COR-L47 (cell line): ENCODE measurements at regions not wholly inside any gene's neighbourhood (a gene's known extent, or its start where the extent isn't known, plus 50 kb on each side); places are given as distances from the start of the nearest gene placed in this dataset.

Source experiments
- DNase-seq: peaks from one replicate; lab custom pipeline; 2025; lab: John Stamatoyannopoulos, UW

DNA sequence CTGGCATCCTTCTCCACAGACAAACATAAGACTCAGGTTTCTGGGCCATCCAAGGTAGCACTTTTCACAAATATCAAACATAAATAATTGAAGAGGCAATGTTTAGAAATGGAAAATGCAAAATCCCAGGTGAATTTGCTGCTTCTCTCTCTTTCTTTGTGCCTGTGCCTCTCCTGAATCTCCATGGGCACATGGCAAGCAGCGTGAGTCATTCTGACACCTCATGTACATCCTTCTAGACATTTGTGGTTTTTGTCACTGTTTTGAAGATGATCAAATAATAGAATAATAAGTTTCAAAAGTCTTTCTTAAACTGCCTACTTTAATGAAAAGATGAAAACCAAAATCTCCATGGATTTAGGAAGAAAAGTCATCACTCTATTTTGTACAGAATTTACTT is 60.3 kb upstream of the RAB11FIP2 start:
- DNase-seq, result no peak

DNA sequence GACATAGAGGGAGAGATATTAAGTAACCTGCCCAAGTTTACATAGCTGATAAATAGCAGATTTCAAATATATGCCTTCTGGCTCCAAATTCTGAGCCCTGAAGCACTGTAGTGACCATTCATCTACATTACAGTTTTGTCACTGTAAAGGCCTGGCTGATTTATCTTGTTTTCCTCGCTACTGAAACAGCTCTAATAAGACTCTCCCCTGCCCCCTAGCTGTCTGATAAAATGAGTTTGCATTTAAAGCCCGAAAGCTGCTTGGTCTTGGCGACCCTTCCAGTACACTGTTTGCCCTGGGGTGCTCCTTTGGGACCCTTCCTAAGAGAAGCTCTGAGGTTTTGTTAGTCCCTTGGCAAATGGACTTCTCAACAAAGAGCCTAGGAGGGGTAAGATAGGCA is 59.7 kb upstream of the RAB11FIP2 start:
- DNase-seq, result no peak

DNA sequence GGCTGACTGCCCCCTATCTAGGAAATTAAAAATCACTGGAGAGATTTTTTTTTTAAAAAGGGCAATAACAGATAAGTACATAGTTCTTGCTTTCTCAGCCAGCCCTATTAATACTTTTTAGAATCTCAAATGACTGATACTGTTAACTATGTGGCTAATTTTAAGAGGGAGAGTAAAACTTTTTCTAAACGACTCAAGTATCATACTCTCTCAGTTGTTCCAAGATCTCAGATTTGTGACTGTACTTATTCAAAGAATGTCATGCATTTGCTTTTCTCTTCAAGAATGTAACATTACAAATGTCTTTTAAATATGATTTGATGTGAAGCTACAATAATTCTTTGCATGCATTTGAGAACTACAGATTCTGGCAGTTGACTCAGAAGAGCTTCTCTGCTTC is 55.4 kb upstream of the RAB11FIP2 start:
- no peak for DNase-seq

DNA sequence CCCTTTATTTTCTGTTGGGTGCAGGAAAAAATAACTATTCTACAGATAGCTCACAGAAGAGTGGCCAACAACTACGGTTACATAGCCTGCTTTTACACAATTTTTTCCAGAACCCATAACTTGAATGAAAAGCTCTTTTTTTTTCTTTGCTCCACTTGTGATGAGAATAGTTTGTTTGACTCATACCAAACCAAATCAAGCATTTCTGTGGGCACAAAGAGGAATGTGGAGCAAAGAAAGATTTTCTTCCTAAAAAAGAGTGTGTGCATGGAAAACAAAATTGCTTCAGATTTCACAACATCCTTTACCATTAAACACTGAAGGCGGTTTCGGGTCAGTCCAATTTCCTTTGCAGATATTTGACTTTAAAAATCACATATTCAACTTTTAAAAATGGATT is 54.8 kb upstream of the RAB11FIP2 start:
- no peak for DNase-seq
